Hematopoietic multipotent progenitor cell (in vitro differentiated cells): ENCODE measurements at regions not wholly inside any gene's neighbourhood (a gene's known extent, or its start where the extent isn't known, plus 50 kb on each side); places are given as distances from the start of the nearest gene placed in this dataset.

Experiments
- DNase-seq, 3 donors: peaks; one replicate each; pipeline ENCODE4 v3.0.0-alpha.2; 2011 to 2015; ENCODE audit warnings: low read depth in 2 of 3, low spot score in 2 of 3

DNA sequence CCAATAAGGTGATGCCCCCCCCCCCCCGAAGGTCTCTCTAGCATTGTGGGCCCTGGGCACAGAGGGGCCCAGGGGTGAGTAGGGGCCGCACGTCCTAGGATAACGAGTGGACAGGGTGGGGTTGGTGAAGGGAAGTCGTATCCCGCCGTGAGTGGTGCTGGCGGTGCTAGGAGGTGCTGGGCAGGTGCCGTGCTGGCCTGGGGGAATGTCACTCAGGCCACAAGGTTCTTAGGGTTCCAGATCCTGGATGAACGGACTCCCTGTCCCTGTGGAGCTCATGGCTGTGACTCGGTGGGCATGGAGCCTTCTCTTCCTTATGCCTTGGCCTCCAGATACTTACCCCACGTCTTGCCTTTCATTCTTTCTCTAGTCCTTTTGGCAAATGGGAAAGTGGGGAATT is 157.4 kb upstream of the SOX1 start:
- no peak for DNase-seq

DNA sequence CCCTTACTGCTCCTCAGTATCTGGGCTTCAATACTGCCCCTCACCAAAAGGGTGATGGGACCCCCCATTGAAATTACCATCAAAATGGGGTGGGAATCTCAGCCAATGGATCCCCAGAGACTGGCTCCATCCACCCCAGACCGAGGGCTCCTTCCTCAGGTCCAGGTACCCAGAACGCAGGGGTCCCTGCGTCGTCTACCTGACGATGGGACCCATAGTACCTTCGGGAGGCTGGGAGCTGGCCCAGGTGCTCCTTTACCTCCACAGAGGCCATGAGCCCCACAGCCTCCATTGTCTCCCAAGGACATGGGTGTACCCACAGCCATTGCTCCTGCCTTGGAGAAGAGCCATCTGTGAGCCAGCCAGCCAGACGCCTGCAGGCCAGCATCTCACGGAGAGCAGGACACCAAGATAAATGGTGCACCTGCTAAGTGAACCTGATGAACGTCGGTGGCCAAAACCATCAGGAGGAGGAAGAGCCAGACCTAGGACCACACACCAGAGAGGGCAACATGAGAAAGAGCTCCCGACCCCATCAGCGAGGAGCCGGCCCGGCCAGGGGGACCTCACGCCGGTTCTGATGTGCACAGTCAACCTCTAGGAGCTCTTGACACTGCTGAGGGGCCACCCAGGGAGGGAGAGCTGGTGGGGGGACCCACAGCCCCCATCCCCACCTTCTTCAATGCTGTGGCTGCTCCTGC is 156.8 kb upstream of the SOX1 start:
- no peak for DNase-seq

GRCh38 chr13:111911121-111911720 is 155.7 kb upstream of the SOX1 start:
- DNase-seq, result no peak

DNA sequence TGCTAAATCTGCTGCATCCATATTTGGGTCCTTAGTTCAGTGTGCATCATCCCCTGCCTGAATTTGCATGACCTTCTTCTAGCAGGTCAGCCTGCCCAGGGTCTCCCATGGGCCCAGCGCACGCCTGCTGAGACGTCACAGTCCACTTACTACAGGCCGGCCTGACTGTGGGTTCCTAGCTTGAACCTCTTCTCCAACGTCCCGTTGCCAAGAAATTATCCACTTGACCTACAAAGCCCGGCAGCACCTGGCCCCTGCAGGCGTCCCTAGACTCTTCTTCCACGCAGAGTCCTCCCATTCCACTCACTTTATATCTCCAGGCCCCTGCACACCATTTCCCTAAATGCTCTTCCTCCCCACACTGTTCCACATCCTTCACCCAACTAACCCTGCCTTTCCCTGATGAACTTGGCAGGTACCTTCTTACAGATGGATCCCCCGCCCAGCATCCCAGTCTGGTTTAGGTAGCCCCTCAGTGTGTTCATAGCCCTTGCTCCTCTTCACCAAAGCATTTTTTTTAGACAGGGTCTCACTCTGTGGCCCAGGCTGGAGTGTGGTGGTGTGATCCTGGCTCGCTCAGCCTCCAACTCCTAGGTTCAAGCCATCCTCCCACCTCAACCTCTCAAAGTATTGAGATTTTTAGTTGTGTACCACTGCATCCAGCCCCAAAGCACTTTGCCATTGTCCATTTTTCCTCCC is 155.0 kb upstream of the SOX1 start:
- no peak for DNase-seq

DNA sequence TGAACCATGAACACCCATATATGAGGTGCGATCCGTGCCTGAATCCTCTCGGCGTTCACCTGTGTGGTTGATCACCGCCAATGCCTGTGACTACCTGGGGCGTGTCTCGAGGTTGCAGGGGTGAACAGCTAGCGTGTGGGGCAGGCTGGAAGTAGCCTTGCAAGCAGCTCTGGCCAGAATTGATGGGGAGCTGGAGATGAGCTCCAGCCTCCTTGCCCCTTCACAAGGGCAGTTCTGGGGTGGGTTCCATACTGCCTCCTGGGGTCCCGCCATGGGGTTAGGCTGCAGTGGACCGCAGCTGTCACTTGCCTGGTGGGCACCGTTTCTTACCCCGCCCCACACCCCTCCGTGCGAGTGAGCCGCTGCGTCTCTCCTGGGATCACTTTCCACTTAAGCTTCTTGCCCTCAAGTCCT is 154.5 kb upstream of the SOX1 start:
- DNase-seq, result no peak

GRCh38 chr13:111912991-111913760 is 153.8 kb upstream of the SOX1 start:
- DNase-seq, result no peak

DNA sequence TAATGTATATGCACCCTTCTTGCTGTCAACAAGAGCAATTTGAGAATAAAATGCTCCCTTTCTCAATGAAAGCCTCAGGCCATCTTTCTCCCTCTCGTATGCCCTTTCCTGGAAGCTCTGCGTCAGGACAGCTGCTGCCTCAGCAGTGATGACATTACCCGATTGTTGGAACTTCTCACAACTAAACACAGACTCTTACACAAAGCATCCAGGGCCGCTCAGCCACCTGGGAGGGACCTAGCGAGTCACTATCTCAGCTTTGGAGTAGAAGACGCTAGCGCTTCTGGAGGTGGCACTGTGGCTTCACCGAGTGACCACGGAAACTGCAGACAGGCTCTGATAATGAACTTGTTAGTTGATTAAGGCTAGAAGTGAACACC is 153.2 kb upstream of the SOX1 start:
- no peak for DNase-seq

DNA sequence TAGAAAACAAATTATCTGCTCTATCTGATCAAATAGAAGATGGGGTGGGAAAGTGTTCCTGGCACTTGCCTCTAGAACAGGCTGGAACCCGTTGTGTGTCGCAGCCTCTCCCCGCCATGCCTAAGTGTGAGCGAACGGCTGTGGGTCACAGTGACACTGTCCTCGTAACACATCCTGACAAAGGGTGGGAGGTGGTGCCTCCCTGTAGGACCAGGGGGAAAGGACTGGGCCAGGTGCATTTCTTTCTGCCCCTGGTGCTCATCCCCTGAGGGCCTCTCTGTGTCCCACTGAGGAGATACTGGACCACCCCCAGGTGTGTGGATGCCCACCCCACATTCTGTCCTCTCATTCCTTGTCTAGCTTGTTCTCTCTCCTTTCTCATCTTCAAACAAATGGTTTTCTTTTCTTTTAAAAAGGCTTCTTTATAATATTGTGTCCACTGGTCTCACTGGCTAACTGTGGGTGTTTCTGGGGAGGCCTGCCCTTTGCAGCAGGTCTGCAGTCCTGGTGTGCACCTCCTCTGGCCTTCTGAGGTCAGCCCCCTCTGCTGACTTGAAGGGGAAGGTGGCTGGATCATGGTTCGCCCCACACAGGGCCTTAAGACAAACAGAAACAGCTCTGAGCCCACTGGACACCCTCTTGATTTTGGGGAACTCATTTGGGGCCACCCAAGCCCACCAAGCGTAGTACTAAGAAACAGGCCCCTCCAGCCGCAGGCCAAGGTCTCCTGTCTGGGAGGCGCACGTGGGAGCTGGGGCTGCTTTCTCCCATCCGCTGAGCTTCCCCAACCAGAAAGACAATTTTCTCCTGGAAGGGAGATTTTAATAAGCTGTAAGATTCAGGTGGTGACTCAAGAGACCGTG is 152.5 kb upstream of the SOX1 start:
- DNase-seq, result no peak

- no peak for DNase-seq
Measured at GRCh38 chr13:111915104-111915551, 151.8 kb upstream of the SOX1 start.

DNA sequence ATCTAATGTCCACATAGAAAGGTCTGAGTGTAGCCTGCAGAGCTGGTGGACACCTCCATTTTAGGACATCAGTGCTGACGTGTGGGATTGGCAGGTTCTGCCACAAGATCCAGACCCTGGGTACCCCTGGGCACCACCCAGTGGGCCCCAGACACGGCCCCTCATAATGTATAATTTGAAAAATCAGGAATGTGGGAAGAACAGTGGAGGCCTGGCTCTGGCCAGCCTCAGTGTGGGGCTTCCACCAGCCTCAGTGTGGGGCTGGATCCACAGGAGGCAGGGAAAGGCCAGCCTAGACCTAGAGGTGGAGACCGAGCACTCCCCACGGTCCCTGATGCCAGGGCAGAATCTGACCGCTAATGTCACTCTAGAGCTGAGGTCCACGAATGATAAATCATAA is 150.7 kb upstream of the SOX1 start:
- DNase-seq, result no peak

GRCh38 chr13:111917086-111917485 is 149.9 kb upstream of the SOX1 start:
- no peak for DNase-seq

GRCh38 chr13:111917901-111918300 is 149.0 kb upstream of the SOX1 start:
- no peak for DNase-seq

DNA sequence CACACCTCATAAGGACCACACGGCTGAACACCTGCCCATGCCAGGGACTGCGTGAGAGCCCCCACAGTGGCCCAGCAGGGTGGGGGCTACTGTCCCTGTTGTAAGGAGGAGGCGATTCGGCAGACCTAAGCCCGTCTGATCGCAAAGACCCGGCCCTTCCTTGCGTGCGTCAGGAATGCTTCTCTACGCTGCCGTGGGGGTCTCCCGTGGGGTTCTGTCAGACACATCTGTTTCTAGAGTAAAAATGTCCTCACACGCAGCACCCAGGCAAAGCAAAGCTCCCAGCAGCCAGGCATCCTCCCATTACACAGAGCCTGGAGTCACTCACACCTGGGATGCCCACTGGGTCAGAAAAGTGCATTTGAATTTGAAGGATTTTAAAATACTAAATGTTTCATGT is 147.7 kb upstream of the SOX1 start:
- DNase-seq, result no peak

DNA sequence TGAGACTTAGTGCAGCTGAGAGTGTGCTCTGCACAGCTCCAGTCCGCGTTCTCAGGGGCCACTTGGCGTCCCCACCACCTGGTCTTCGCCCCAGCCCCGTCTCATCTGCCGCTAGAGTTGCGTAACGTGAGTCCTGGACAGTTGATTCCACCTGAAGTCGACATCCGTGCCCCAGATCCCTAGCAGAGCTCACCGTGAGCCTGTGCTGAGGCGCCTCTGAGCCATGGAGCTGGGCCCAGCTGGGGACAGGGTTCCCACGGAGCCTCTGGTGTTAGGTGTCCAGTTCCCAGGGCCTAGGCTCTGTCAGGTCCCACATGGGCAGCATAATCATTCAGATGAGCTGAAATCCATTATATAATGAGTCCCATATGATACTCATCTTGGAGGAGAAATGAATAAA is 147.1 kb upstream of the SOX1 start:
- no peak for DNase-seq

DNA sequence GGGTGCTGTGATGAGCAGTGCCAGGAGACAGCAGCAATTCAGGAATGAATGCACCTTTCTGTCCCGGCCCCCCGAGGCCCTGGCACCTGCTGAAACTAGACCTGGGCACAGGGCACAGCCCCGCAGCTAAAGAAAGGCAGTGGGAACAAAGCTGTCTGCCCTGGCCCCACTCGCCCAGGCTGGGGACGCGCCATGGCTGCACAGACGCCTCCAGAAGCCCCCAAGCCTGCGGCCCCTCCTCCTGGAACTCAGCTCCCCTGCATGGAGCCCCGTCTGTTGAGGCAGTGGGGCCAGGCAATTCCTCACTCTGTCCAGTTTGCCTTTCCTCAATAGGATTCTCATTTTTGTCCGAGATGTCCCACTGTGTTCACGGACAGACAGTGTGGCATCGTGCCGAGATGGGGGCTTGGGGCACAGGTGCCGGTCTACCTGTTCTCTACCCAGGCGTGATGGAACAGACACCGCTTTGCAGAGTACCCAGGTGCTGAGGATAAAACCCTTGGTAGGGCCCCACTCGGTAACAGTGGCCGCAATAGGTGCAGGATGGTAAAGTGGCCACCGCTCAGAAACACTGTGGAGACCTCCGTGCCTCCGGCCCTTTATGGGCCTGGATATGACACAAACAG is 146.5 kb upstream of the SOX1 start:
- DNase-seq, result no peak

DNA sequence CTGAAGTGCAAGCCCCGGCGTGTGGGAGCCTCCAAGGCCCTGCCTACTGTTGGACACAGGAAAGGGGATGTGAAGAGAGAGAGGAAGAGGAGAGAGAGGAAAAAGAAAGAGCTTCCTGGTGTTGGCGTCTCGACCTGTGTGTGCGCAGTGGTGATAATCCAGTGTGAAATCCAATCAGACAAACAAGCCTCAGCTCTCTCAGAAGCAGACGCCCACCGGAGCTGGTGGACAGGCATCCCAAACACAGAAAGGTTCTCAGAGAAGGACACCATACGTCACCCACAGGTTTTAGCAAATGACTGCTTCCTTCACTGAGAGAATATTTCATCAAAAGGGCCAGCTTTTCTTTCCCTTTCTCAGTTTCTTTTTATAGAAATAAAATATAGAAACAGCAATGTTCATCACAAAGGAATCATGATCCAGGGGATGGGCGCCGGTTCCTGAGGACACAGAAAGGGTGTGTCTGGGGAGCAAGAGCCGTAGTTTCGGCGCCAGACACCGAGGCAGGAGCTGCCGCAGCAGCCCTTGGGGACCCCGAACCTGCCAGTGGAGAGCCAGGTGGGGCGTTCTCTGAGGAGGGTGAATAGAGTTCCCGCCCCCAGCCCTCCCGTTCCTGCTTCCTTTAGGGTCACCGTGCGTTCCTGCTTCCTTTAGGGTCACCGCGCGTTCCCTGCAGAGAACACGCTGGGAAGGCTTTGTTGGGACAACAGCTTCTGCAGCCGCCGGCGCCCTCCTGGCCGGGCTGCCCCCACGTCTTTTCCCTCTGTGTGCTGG is 145.8 kb upstream of the SOX1 start:
- DNase-seq, result no peak

DNA sequence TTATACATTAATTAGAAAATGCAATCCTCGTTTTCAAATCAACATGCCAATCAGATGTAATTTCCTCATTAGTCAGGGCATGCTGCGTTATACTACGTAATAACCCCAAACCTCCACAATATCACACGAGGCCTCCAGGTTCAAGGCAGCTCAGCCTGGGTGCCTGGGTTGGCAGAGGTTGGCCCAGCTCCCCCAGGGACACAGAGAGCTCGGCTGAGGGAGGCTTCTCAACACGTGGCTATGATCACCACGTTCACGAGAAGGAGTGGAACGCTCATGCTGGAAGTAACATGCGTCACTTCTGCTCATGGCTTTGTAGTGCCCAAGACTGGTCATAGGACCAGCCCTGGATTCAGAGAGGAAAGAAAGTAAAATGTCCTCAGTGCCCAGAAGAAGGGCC is 144.9 kb upstream of the SOX1 start:
- no peak for DNase-seq

GRCh38 chr13:111923439-111923838 is 143.5 kb upstream of the SOX1 start:
- DNase-seq, result no peak

DNA sequence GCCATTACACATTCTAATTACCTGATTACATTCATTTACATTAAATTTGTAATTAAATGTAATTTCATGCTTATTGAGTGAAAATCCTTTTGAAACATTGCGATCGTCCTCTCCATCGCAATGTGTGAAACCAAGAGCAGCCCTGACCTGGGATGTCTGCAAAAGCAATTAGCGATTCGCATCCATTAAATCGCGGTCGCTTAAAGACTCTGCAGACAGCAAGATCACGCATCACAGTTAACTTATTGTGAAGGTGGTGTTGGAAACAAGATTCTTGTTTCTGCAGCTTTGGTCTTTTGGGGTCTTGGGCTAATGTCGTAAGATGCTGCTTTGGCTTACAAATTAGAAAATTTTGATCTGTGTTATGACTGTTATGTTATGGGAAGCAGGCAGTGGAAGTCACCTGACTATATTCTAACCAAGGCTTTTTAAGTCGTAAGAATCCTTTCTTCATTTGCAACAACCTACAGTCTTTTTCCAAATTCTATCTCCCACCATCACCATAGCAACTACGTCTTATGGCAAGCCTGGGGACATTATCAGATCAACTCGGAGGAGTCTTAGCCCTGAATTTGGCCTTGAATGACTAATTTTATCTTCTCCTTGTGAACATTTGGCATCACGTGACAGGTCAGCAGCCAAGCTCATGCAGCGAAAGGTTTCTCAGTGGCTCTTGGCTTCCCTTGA is 142.8 kb upstream of the SOX1 start:
- no peak for DNase-seq
